Skeletal muscle tissue (tissue), 4 donors: ENCODE measurements at regions not wholly inside any gene's neighbourhood (a gene's known extent, or its start where the extent isn't known, plus 50 kb on each side); places are given as distances from the start of the nearest gene placed in this dataset. TPM values are rescaled to one million over a fixed set of nuclear protein-coding genes. Genes with fewer than 3 reads are reported as not detected.

Experiments used
- H3K27ac ChIP-seq: one replicate; pipeline ENCODE4 v1.7.0; 2013; ENCODE audit warnings: mild to moderate bottlenecking, low read depth, low read length, inconsistent platforms
- H3K27me3 ChIP-seq, 3 donors: one replicate each; pipeline ENCODE4 v1.7.0; 2013; ENCODE audit warnings: low read length in 3 of 3; ENCODE audit not compliant: control insufficient read depth in 3 of 3, insufficient read depth in 3 of 3
- H3K36me3 ChIP-seq, 3 donors: one replicate each; pipeline ENCODE4 v1.7.0; 2013; ENCODE audit warnings: low read length in 3 of 3; ENCODE audit not compliant: control insufficient read depth in 3 of 3, insufficient read depth in 3 of 3
- H3K4me1 ChIP-seq, 3 donors: one replicate each; pipeline ENCODE4 v1.7.0; 2013; ENCODE audit warnings: low read length in 3 of 3, mild to moderate bottlenecking in 3 of 3; ENCODE audit not compliant: control insufficient read depth in 3 of 3, insufficient read depth in 3 of 3
- H3K4me3 ChIP-seq, 3 donors: one replicate each; pipeline ENCODE4 v1.7.0; 2013; ENCODE audit warnings: low read length in 3 of 3
- H3K9ac ChIP-seq, 3 donors: one replicate each; pipeline ENCODE4 v1.7.0; 2013; ENCODE audit warnings: low read length in 3 of 3, mild to moderate bottlenecking in 3 of 3, moderate library complexity in 2 of 3, low read depth in 1 of 3
- H3K9me3 ChIP-seq, 3 donors: one replicate each; pipeline ENCODE4 v1.7.0; 2013; ENCODE audit warnings: low read length in 3 of 3; ENCODE audit not compliant: control insufficient read depth in 3 of 3
- small RNA-seq: library from RNA; depleted of rRNA; stranded (forward); fragments of <200 nt; gene quantifications from one replicate; pipeline ENCODE3, GENCODE V24; 2014
- donor health status: Osteomylitis.

GRCh38 chr2:212610872-212611425 is 72.3 kb upstream of the ERBB4 start:
- Histone ChIP-seq H3K4me3 (no peak overlapping the region), H3K27ac (no peak overlapping the region), H3K9me3 (no peaks in the 10 kb centered on the region), H3K4me1 (no peaks in the 10 kb centered on the region), H3K36me3 (no peaks in the 10 kb centered on the region), H3K27me3 (no peaks in the 10 kb centered on the region), H3K9ac (no peak overlapping the region)

DNA sequence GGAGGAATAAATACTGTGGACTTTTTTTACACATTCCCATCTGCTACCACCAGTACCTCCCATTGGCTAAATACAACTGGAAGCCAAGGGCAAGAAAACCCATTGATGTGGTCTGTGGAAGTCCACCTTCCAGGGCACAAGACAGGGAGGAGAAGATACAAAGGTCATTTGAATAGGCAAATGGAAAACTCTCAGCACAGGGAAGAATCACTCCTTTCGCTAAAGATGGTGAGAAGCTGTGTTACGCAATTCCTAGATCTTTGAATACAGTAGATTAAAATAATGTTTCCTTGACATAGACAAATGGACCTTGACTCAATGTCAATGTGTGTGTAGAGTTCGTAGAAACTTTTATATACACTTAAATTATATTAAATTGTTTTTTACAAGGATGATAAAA is 70.9 kb upstream of the ERBB4 start:
- Histone ChIP-seq H3K4me3 (no peak overlapping the region), H3K27me3 (no peaks in the 10 kb centered on the region), H3K9ac (no peak overlapping the region)

GRCh38 chr2:212607080-212607479 is 68.5 kb upstream of the ERBB4 start:
- Histone ChIP-seq H3K27ac (no peak overlapping the region), H3K36me3 (no peaks in the 10 kb centered on the region), H3K9me3 (no peaks in the 10 kb centered on the region), H3K27me3 (no peaks in the 10 kb centered on the region), H3K4me1 (no peaks in the 10 kb centered on the region), H3K4me3 (no peak overlapping the region), H3K9ac (no peak overlapping the region)

More for the DNA sequence above, 70.9 kb upstream of the ERBB4 start:
- Histone ChIP-seq H3K4me1 (no peaks in the 10 kb centered on the region), H3K27ac (no peak overlapping the region), H3K36me3 (no peaks in the 10 kb centered on the region), H3K9me3 (no peaks in the 10 kb centered on the region)

- Histone ChIP-seq H3K36me3 (no peaks in the 10 kb centered on the region), H3K27me3 (no peaks in the 10 kb centered on the region), H3K9me3 (no peaks in the 10 kb centered on the region), H3K4me1 (no peaks in the 10 kb centered on the region), H3K9ac (no peak overlapping the region), H3K4me3 (no peak overlapping the region), H3K27ac (no peak overlapping the region)
Measured at GRCh38 chr2:212606232-212606631, 67.6 kb upstream of the ERBB4 start.

DNA sequence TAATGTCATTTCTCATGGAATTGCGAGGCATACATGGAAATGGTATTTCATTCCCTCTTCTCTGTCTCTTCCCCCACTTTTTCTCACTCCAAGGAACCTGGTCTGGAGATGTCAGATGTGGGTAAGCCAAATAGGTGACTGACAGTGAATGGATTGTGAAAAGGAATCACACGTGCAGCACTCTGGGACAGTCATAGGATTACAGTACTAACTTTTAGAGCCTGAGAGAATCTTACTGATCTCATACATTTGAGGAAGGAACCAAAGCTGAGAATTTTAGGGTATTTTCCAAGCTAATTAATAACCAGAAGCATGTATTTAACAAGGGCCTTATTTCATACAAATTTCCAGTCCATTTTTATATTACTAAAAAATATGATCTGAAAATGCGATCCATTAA is 58.1 kb upstream of the ERBB4 start:
- Histone ChIP-seq H3K4me3 (no peak overlapping the region), H3K9me3 (no peaks in the 10 kb centered on the region), H3K9ac (no peak overlapping the region), H3K36me3 (no peaks in the 10 kb centered on the region), H3K4me1 (no peaks in the 10 kb centered on the region), H3K27me3 (no peaks in the 10 kb centered on the region), H3K27ac (no peak overlapping the region)

GRCh38 chr2:212596276-212596675 is 57.7 kb upstream of the ERBB4 start:
- Histone ChIP-seq H3K4me1 (no peaks in the 10 kb centered on the region), H3K9me3 (no peaks in the 10 kb centered on the region), H3K27ac (no peak overlapping the region), H3K36me3 (no peaks in the 10 kb centered on the region), H3K4me3 (no peak overlapping the region), H3K27me3 (no peaks in the 10 kb centered on the region), H3K9ac (no peak overlapping the region)

- no peaks in the 10 kb centered on the region for H3K4me1 ChIP-seq
- no peaks in the 10 kb centered on the region for H3K36me3 ChIP-seq
- no peaks in the 10 kb centered on the region for H3K9me3 ChIP-seq
- no peak overlapping the region for H3K4me3 ChIP-seq
- H3K9ac ChIP-seq, result no peak overlapping the region
- no peak overlapping the region for H3K27ac ChIP-seq
- H3K27me3 ChIP-seq, result no peaks in the 10 kb centered on the region
Measured at GRCh38 chr2:212595036-212595654, 56.5 kb upstream of the ERBB4 start.

DNA sequence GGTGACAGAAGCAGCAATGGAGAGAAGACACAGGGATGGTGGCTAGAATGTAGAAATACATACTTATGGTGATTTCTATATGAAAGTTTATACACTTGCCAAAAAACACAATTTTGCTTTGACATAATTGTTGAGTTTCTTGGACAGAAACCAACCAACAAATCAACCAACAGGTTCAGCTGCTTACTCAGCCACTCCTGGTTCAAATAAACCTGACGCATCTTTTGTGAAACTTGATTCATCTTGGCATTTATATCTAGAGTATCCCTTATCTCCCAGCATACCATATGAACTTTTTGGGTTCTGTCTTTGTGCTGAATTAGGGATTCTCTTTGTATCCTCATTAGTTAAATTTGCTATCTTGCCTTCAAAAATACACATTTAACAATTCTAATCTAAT is 54.1 kb upstream of the ERBB4 start:
- Histone ChIP-seq H3K9ac (no peak overlapping the region), H3K4me3 (no peak overlapping the region), H3K4me1 (no peaks in the 10 kb centered on the region), H3K27ac (no peak overlapping the region), H3K9me3 (no peaks in the 10 kb centered on the region), H3K27me3 (no peaks in the 10 kb centered on the region), H3K36me3 (no peaks in the 10 kb centered on the region)

Small RNAs in the stretch of these regions (small RNA-seq; reads per million reads assigned to genes)
- gene MIR4776-1, result not detected
